WTC11 (cell line): ENCODE measurements at regions not wholly inside any gene's neighbourhood (a gene's known extent, or its start where the extent isn't known, plus 50 kb on each side); places are given as distances from the start of the nearest gene placed in this dataset.

Source experiments
- ATAC-seq: fragments of 200-7000 bp; cut with Tn5 transposase; 2 replicates; pipeline ENCODE4 v1.10.0; 2021; ENCODE audit warnings: mild to moderate bottlenecking, moderate library complexity
- CTCF ChIA-PET: fragments of 300-600 bp; sonication (Branson Sonifier 250); formaldehyde crosslinking; loops from one replicate; lab custom pipeline; 2021; ENCODE audit warnings: antibody characterized with exemption; lab: Charles Lee
- POLR2A ChIA-PET: fragments of 350-600 bp; sonication (Branson Sonifier 250); formaldehyde crosslinking; loops from one replicate; lab custom pipeline; 2021; ENCODE audit warnings: antibody characterized with exemption; lab: Charles Lee
- DNase-seq: peaks from one replicate; pipeline ENCODE4 v3.0.0; 2021; ENCODE audit warnings: low spot score
- H3K27ac Mint-ChIP-seq: 2 replicates; pipeline ENCODE4 v1.8.0; 2021; ENCODE audit warnings: mixed read lengths
- H3K27me3 Mint-ChIP-seq: 2 replicates; pipeline ENCODE4 v1.8.0; 2021; ENCODE audit warnings: low read depth, mild to moderate bottlenecking, moderate library complexity, mixed read lengths
- H3K36me3 Mint-ChIP-seq: 2 replicates; pipeline ENCODE4 v1.8.0; 2021; ENCODE audit warnings: mixed read lengths
- H3K4me1 Mint-ChIP-seq: 2 replicates; pipeline ENCODE4 v1.8.0; 2022; ENCODE audit warnings: mixed read lengths
- H3K4me3 Mint-ChIP-seq: 2 replicates; pipeline ENCODE4 v1.8.0; 2021; ENCODE audit warnings: mild to moderate bottlenecking, moderate library complexity, mixed read lengths
- H3K9me3 Mint-ChIP-seq: 2 replicates; pipeline ENCODE4 v1.8.0; 2021; ENCODE audit warnings: mixed read lengths
- CREM ChIP-seq: sonication (generic); formaldehyde crosslinking; IDR thresholded peaks from 2 replicates; pipeline ENCODE4 v1.8.1; 2022; ENCODE audit warnings: mild to moderate bottlenecking, missing genetic modification reagents, moderate library complexity
- FOXK1 ChIP-seq: sonication (generic); formaldehyde crosslinking; IDR thresholded peaks from 2 replicates; pipeline ENCODE4 v1.8.0; 2022; ENCODE audit warnings: mild to moderate bottlenecking, moderate library complexity, missing genetic modification reagents
- FOXP1 ChIP-seq: sonication (generic); formaldehyde crosslinking; IDR thresholded peaks from 2 replicates; pipeline ENCODE4 v1.8.0; 2022; ENCODE audit warnings: missing genetic modification reagents, mild to moderate bottlenecking, moderate library complexity, borderline replicate concordance
- GABPB1 ChIP-seq: sonication (generic); formaldehyde crosslinking; IDR thresholded peaks from 2 replicates; pipeline ENCODE4 v1.8.1; 2023; ENCODE audit warnings: mild to moderate bottlenecking, missing genetic modification reagents
- NFYB ChIP-seq: sonication (generic); formaldehyde crosslinking; conservative IDR thresholded peaks from 2 replicates; pipeline ENCODE4 v1.8.0; 2022; ENCODE audit warnings: low read depth, missing genetic modification reagents
- RORB ChIP-seq: fragments of 250-450 bp; sonication (Bioruptor Pico); IDR thresholded peaks from 2 replicates; pipeline ENCODE4 v1.9.0; 2021; ENCODE audit warnings: mild to moderate bottlenecking
- TCF7 ChIP-seq: sonication (generic); formaldehyde crosslinking; IDR thresholded peaks from 2 replicates; pipeline ENCODE4 v1.8.0; 2022; ENCODE audit warnings: mild to moderate bottlenecking, low read depth, missing genetic modification reagents, moderate library complexity
- ZNF317 ChIP-seq: sonication (generic); formaldehyde crosslinking; IDR thresholded peaks from 2 replicates; pipeline ENCODE4 v1.8.1; 2023; ENCODE audit warnings: low read depth, mild to moderate bottlenecking, moderate library complexity, missing genetic modification reagents, borderline replicate concordance
- ZNF671 ChIP-seq: fragments of 250-450 bp; sonication (Bioruptor Pico); IDR thresholded peaks from 2 replicates; pipeline ENCODE4 v1.8.0; 2021; ENCODE audit warnings: mild to moderate bottlenecking
- TF ChIP-seq, protein P1 (sequence below): fragments of 250-450 bp; sonication (Bioruptor Pico); IDR thresholded peaks from 2 replicates; pipeline ENCODE4 v1.9.0; 2021; ENCODE audit warnings: mild to moderate bottlenecking
- TF ChIP-seq, protein P2 (sequence below): sonication (generic); formaldehyde crosslinking; IDR thresholded peaks from 2 replicates; pipeline ENCODE4 v1.8.1; 2023; ENCODE audit warnings: mild to moderate bottlenecking, missing genetic modification reagents, moderate library complexity
- TF ChIP-seq, protein P3 (sequence below): sonication (generic); formaldehyde crosslinking; IDR thresholded peaks from 2 replicates; pipeline ENCODE4 v1.8.1; 2023; ENCODE audit warnings: mild to moderate bottlenecking, missing genetic modification reagents
- TF ChIP-seq, protein P4 (sequence below): fragments of 250-450 bp; sonication (Bioruptor Pico); IDR thresholded peaks from 2 replicates; pipeline ENCODE4 v1.9.0; 2021; ENCODE audit warnings: moderate library complexity, mild to moderate bottlenecking, inconsistent platforms, borderline replicate concordance
- TF ChIP-seq, protein P5 (sequence below): sonication (generic); formaldehyde crosslinking; IDR thresholded peaks from 2 replicates; pipeline ENCODE4 v1.8.0; 2023; ENCODE audit warnings: missing genetic modification reagents
- TF ChIP-seq, protein P6 (sequence below): sonication (generic); formaldehyde crosslinking; IDR thresholded peaks from 2 replicates; pipeline ENCODE4 v1.8.1; 2022; ENCODE audit warnings: mild to moderate bottlenecking, missing genetic modification reagents, moderate library complexity, borderline replicate concordance
- TF ChIP-seq, protein P7 (sequence below): sonication (generic); formaldehyde crosslinking; conservative IDR thresholded peaks from 2 replicates; pipeline ENCODE4 v1.8.1; 2023; ENCODE audit warnings: mild to moderate bottlenecking, low read depth, missing genetic modification reagents, moderate library complexity
- TF ChIP-seq, protein P8 (sequence below): sonication (generic); formaldehyde crosslinking; IDR thresholded peaks from 2 replicates; pipeline ENCODE4 v1.8.0; 2022; ENCODE audit warnings: mild to moderate bottlenecking, missing genetic modification reagents
- TF ChIP-seq, protein P9 (sequence below): fragments of 250-450 bp; sonication (Bioruptor Pico); IDR thresholded peaks from 2 replicates; pipeline ENCODE4 v1.9.0; 2021; ENCODE audit warnings: mild to moderate bottlenecking
- TF ChIP-seq, protein P10 (sequence below): sonication (generic); formaldehyde crosslinking; IDR thresholded peaks from 2 replicates; pipeline ENCODE4 v1.8.1; 2022; ENCODE audit warnings: missing genetic modification reagents, borderline replicate concordance
- TF ChIP-seq, protein P11 (sequence below): sonication (generic); formaldehyde crosslinking; IDR thresholded peaks from 2 replicates; pipeline ENCODE4 v1.8.1; 2022; ENCODE audit warnings: low read depth, mild to moderate bottlenecking, moderate library complexity, missing genetic modification reagents, borderline replicate concordance

DNA sequence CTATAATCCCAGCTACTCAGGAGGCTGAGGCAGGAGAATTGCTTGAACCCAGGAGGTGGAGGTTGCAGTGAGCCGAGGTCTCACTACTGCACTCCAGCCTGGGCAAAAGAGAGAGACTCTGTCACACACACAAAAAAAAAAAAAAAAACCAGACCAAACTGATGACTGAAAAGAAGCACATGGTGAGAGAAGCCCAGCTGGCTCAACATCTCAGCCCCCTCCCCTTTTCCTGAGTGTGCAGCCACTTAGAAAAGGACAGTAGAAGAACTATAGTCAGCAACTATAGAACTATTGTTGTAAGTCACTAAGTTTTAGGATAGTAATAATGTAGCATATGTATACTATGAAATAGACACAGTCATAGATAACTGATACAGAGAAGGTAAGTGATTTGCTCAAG, 87.2 kb upstream of the RALGPS2 start:
- Mint-ChIP-seq H3K4me3 (no peak overlapping the region), H3K9me3 (no peaks in the 10 kb centered on the region), H3K36me3 (no peaks in the 10 kb centered on the region), H3K27ac (no peak overlapping the region), H3K27me3 (no peaks in the 10 kb centered on the region), H3K4me1 (peaks cover 17% of the 10 kb centered on the region)
- ATAC-seq (no peak), DNase-seq (no peak)
- ChIA-PET POLR2A (no interaction called here), CTCF (no interaction called here)
- TF ChIP-seq GABPB1 (CRISPR knock-in tag) (no peak), CREM (CRISPR knock-in tag) (no peak), NFYB (CRISPR knock-in tag) (no peak), TCF7 (CRISPR knock-in tag) (no peak), ZNF317 (no peak), FOXK1 (no peak), ZNF671 (CRISPR knock-in tag) (no peak), RORB (CRISPR knock-in tag) (no peak), FOXP1 (CRISPR knock-in tag) (no peak)
- TF ChIP-seq, protein P1, sequence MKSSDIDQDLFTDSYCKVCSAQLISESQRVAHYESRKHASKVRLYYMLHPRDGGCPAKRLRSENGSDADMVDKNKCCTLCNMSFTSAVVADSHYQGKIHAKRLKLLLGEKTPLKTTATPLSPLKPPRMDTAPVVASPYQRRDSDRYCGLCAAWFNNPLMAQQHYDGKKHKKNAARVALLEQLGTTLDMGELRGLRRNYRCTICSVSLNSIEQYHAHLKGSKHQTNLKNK (CRISPR knock-in tag), result no peak
- TF ChIP-seq, protein P2, sequence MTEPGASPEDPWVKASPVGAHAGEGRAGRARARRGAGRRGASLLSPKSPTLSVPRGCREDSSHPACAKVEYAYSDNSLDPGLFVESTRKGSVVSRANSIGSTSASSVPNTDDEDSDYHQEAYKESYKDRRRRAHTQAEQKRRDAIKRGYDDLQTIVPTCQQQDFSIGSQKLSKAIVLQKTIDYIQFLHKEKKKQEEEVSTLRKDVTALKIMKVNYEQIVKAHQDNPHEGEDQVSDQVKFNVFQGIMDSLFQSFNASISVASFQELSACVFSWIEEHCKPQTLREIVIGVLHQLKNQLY, result no peak
- TF ChIP-seq, protein P3, sequence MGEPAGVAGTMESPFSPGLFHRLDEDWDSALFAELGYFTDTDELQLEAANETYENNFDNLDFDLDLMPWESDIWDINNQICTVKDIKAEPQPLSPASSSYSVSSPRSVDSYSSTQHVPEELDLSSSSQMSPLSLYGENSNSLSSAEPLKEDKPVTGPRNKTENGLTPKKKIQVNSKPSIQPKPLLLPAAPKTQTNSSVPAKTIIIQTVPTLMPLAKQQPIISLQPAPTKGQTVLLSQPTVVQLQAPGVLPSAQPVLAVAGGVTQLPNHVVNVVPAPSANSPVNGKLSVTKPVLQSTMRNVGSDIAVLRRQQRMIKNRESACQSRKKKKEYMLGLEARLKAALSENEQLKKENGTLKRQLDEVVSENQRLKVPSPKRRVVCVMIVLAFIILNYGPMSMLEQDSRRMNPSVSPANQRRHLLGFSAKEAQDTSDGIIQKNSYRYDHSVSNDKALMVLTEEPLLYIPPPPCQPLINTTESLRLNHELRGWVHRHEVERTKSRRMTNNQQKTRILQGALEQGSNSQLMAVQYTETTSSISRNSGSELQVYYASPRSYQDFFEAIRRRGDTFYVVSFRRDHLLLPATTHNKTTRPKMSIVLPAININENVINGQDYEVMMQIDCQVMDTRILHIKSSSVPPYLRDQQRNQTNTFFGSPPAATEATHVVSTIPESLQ (CRISPR knock-in tag), result no peak
- TF ChIP-seq, protein P4, sequence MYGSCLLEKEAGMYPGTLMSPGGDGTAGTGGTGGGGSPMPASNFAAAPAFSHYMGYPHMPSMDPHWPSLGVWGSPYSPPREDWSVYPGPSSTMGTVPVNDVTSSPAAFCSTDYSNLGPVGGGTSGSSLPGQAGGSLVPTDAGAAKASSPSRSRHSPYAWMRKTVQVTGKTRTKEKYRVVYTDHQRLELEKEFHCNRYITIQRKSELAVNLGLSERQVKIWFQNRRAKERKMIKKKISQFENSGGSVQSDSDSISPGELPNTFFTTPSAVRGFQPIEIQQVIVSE (CRISPR knock-in tag), result no peak
- TF ChIP-seq, protein P5, sequence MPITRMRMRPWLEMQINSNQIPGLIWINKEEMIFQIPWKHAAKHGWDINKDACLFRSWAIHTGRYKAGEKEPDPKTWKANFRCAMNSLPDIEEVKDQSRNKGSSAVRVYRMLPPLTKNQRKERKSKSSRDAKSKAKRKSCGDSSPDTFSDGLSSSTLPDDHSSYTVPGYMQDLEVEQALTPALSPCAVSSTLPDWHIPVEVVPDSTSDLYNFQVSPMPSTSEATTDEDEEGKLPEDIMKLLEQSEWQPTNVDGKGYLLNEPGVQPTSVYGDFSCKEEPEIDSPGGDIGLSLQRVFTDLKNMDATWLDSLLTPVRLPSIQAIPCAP (CRISPR knock-in tag), result no peak
- TF ChIP-seq, protein P6, sequence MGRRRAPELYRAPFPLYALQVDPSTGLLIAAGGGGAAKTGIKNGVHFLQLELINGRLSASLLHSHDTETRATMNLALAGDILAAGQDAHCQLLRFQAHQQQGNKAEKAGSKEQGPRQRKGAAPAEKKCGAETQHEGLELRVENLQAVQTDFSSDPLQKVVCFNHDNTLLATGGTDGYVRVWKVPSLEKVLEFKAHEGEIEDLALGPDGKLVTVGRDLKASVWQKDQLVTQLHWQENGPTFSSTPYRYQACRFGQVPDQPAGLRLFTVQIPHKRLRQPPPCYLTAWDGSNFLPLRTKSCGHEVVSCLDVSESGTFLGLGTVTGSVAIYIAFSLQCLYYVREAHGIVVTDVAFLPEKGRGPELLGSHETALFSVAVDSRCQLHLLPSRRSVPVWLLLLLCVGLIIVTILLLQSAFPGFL (CRISPR knock-in tag), result no peak
- TF ChIP-seq, protein P7, sequence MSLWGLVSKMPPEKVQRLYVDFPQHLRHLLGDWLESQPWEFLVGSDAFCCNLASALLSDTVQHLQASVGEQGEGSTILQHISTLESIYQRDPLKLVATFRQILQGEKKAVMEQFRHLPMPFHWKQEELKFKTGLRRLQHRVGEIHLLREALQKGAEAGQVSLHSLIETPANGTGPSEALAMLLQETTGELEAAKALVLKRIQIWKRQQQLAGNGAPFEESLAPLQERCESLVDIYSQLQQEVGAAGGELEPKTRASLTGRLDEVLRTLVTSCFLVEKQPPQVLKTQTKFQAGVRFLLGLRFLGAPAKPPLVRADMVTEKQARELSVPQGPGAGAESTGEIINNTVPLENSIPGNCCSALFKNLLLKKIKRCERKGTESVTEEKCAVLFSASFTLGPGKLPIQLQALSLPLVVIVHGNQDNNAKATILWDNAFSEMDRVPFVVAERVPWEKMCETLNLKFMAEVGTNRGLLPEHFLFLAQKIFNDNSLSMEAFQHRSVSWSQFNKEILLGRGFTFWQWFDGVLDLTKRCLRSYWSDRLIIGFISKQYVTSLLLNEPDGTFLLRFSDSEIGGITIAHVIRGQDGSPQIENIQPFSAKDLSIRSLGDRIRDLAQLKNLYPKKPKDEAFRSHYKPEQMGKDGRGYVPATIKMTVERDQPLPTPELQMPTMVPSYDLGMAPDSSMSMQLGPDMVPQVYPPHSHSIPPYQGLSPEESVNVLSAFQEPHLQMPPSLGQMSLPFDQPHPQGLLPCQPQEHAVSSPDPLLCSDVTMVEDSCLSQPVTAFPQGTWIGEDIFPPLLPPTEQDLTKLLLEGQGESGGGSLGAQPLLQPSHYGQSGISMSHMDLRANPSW, result no peak
- TF ChIP-seq, protein P8, sequence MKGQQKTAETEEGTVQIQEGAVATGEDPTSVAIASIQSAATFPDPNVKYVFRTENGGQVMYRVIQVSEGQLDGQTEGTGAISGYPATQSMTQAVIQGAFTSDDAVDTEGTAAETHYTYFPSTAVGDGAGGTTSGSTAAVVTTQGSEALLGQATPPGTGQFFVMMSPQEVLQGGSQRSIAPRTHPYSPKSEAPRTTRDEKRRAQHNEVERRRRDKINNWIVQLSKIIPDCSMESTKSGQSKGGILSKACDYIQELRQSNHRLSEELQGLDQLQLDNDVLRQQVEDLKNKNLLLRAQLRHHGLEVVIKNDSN (CRISPR knock-in tag), result no peak
- TF ChIP-seq, protein P9, sequence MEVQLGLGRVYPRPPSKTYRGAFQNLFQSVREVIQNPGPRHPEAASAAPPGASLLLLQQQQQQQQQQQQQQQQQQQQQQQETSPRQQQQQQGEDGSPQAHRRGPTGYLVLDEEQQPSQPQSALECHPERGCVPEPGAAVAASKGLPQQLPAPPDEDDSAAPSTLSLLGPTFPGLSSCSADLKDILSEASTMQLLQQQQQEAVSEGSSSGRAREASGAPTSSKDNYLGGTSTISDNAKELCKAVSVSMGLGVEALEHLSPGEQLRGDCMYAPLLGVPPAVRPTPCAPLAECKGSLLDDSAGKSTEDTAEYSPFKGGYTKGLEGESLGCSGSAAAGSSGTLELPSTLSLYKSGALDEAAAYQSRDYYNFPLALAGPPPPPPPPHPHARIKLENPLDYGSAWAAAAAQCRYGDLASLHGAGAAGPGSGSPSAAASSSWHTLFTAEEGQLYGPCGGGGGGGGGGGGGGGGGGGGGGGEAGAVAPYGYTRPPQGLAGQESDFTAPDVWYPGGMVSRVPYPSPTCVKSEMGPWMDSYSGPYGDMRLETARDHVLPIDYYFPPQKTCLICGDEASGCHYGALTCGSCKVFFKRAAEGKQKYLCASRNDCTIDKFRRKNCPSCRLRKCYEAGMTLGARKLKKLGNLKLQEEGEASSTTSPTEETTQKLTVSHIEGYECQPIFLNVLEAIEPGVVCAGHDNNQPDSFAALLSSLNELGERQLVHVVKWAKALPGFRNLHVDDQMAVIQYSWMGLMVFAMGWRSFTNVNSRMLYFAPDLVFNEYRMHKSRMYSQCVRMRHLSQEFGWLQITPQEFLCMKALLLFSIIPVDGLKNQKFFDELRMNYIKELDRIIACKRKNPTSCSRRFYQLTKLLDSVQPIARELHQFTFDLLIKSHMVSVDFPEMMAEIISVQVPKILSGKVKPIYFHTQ (CRISPR knock-in tag), result no peak
- TF ChIP-seq, protein P10, sequence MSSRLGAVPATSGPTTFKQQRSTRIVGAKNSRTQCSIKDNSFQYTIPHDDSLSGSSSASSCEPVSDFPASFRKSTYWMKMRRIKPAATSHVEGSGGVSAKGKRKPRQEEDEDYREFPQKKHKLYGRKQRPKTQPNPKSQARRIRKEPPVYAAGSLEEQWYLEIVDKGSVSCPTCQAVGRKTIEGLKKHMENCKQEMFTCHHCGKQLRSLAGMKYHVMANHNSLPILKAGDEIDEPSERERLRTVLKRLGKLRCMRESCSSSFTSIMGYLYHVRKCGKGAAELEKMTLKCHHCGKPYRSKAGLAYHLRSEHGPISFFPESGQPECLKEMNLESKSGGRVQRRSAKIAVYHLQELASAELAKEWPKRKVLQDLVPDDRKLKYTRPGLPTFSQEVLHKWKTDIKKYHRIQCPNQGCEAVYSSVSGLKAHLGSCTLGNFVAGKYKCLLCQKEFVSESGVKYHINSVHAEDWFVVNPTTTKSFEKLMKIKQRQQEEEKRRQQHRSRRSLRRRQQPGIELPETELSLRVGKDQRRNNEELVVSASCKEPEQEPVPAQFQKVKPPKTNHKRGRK (CRISPR knock-in tag), result no peak
- TF ChIP-seq, protein P11, sequence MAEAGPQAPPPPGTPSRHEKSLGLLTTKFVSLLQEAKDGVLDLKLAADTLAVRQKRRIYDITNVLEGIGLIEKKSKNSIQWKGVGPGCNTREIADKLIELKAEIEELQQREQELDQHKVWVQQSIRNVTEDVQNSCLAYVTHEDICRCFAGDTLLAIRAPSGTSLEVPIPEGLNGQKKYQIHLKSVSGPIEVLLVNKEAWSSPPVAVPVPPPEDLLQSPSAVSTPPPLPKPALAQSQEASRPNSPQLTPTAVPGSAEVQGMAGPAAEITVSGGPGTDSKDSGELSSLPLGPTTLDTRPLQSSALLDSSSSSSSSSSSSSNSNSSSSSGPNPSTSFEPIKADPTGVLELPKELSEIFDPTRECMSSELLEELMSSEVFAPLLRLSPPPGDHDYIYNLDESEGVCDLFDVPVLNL (CRISPR knock-in tag), result no peak
